ENCODE measurements at regions not wholly inside any gene's neighbourhood (a gene's known extent, or its start where the extent isn't known, plus 50 kb on each side); places are given as distances from the start of the nearest gene placed in this dataset.

DNA sequence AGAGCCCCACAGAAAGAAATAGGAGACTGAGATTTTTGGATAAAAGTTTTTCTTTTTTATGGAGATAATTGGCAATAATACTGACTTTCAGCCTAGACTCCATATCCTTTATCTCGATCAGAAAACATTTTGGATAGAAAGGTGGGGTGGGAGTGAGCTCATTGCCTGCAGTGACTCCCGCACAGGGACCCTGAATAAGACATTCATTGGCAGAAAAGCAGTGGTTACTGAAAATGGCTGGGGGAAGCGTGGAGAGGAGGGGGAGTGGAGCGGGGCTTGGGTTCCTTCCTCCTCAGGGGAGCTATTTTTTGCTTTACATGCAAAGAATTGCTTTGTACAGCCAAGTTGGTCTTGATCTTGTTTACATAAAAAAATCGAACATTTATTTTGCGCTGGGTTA lies 90.4 kb upstream of the BMPER start:
- DNase-seq = peak; percentile 57

DNA sequence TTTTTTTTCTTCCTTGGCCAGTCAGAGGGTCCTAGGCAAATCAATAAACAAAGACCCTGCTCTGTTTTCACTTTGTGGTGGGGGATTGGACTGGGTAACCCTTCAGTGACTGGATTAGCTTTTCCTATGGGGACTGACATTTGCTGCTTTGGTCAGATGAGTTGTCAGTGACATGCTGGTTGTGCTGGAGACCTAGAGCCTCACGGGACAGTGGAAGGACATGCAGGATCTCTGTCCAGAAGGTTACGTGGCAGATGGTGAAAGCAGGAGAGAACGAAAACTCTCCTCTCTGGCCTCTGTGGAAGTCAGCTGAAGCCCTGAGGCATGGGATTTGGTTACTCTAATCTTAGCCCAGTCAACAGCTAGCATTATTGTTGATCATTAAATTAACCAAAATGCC lies 90.0 kb upstream of the BMPER start:
- peak; percentile 26 for DNase-seq

DNA sequence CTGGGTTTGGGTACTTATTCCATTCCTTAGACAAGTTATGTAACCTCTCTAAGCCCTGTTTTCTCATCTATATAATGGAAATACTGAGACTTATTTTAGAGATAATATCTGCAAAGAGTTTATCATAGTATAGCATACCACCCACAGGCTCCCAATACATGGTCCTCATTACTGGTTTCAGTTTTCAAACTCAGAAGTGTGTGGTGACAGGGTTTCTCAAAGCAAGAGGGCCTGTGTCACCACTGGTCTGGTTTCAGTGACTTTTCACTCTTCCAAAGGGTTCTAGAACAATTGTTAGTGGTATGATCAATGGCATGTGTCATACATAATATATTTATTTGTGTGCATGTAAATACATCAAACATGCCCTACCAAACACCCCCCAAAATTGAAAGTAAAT lies 89.2 kb upstream of the BMPER start:
- no peak for DNase-seq

DNA sequence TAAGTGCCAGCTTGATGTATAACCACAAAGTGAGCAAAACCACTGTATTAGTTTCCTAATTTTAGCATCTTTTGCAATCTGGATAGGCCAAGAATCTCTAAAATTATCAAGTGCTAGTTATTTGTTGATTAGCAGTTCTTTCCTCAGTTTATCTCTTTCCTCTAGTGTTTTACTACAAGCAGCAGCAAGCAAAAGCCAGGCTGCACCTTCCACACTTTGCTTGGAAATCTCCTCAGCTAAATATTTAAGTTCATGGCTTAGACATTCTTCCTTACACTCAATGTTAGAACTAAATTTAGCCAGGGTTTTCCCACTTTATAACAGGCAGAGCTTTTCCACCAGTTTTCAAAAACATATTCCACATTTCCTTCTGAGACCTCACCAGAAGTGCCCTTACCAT lies 85.7 kb upstream of the BMPER start:
- DNase-seq = no peak

DNA sequence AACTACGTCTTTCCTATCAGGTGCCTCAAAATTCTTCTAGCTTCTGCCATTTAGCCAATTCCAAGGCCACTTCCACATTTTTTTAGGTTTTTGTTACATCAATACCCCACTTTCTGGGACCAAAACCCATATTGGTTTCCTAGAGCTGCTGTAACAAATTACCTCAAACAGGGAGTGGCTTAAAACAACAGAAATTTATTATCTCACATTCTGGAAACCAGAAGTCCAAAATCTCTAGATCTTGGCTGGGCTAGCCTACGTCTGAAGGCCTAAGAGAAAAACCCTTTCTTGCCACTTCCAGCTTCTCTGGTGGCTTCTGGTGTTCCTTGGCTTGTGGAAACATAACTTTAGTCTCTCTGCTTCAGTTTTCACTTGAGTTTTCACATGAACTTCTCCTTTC lies 85.1 kb upstream of the BMPER start:
- no peak for DNase-seq

DNA sequence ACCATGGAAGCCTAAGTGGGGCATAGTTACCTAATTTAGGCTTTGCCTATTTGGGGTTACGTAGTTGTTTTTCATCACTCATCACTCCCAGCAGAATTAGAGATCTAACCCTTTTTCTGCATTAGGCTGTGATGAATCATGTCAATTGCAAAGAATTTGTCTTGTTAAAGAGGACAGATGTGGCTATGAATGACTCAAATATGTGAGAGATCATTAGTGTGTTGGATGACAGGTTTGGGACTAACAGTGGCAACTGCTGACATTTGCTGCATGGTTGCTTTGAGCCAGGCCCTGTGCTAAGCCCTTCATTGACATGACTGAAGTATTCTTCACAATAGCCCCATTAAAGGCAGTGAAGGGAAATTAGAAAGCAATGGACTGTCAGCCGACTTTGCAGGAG lies 83.4 kb upstream of the BMPER start:
- no peak for DNase-seq

DNA sequence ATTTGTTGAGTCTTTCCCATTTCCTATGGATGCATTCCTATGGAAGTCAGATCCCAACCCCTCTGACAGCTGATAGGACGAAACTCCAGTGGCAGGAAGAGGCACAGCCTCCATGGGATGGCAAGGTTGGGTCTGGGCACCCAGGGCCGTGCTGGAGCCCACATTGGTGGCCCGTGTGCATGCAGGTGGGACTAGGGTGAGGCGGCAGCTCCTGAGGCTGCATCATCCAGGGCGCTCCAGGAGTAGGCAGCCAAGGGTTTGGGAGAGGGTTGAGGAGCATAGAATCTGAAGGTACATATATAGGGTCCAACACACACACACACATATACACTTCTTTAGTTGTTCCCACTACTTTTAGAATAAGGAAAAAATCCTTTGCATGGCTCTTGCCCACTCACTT lies 81.4 kb upstream of the BMPER start:
- no peak for DNase-seq

DNA sequence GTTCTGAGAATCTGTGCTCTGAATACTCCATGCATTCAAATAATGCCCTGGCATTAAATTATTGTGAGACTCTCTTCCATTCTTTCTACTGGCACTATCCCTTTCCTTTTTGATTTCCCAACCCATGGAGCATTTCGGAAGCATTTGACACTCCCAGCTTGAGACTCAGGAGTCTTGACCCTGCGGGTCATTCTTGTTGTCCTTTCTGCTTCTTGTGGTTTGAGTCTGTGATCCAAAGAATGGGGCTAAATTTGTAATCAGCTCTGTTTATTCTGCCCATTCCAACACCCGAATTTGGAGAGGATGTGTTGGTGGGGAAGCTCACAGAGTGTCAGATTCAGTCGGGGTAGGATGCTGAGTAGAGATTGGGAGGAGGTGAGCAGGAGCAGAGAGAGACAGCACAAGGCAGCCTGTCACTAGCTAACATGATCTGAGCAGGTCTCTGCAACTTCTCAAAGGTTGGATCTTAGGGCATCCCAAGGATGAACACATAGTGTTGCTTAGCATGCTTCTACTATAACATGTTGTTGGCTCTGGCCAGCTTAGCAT lies 80.4 kb upstream of the BMPER start:
- no peak for DNase-seq

GRCh38 chr7:33825644-33826043 lies 79.7 kb upstream of the BMPER start:
- DNase-seq = no peak

DNA sequence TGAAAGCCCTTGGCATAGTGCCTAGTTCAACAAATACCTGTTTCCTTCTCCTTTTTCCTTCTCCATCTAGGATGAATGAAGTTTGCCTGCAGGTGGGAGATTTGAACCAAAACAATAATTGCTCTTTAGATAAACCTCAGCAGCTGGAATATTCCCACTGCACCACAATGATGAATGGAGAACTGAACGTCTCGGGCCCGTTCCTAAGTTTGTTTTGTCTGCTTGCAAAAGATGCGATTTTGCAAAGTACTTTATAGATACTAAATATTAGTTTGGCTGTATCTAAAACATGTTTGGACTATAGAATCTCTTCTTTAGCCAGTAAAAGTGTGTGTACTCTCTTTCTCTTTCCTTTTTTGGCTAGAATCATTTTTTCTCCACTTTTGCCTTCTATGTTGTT lies 75.8 kb upstream of the BMPER start:
- no peak for DNase-seq

DNA sequence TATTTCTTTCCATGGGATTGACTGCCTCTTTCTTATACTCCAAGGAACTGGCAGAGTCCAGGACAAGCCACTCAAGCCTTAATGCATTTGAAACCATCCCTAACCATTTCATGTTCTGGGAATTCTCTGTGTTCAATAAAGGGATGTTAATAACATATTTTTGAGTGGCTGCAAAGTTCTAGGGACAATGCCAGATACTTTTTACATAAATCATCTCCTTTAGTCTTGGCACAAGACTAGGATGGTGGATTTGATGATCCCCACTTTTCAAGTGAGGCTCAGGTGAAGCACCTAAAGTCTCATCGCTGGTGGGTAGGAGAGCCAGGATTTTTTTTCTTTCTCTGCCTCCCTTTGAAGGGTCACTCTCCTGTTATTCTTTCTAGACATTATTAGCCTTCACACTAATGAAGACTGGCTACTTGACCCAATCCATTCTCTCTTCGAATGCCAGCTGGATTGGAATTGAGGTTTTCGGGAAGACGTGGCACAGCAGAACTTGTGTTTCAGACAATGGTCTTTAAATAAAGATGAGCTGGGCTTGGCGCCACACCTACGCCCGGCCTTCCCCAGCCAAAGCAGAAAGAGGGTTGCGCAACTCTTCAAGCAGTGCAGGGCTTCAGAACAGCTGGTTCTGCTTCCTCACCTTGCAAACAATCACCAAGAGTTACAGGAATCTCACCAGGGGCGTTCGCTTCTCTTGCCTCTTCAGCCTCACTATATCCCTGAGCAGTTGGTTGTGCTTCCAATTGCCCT lies 73.8 kb upstream of the BMPER start:
- DNase-seq = peak; percentile 35

GRCh38 chr7:33832271-33832721 lies 73.0 kb upstream of the BMPER start:
- DNase-seq = peak; percentile 87

GRCh38 chr7:33836797-33837355 lies 68.5 kb upstream of the BMPER start:
- no peak for DNase-seq

DNA sequence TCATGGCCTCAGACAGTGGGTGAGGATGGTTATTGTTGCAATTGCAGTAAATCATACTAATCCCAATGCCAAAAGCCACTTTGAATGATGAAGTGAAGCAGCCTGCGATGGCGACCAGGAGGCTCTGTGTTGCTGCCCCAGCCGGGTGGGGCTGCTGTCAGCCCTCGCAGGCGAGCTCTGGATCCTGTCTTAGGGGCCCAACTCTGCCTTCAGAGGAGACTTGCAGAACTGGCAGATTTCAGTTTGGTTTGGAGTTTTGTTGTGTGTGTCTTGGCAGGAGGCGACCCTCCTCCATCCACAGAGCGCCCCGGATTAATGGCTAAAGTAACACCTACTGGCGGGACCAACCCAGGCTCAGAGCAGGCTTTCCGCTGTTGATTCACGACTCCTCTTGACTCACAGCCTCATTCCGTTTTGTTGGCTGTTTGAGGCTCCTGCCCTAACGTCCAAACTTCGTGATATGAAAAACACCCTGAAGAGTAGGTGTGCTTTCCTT lies 67.9 kb upstream of the BMPER start:
- DNase-seq = peak; percentile 25

GRCh38 chr7:33841031-33841430 lies 64.3 kb upstream of the BMPER start:
- no peak for DNase-seq

DNA sequence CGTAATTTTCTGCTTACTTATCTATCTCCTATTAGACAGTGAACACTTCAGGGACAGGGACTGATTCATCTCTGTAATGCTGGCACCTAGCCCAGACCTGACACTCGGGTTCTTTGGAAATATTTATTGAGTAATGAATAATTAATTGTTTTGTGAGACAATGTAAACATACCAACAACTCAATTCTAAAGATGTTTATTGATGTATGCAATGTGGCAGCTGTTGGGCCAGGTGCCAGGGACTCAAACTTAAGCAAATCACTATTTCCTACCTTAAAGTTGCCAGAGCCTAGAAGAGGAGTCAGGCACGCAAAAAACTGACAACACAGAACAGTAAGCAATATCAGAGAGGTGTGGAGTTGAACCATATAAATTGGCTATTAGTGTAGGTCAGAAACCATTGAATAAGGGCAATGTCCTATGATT lies 63.6 kb upstream of the BMPER start:
- no peak for DNase-seq

DNA sequence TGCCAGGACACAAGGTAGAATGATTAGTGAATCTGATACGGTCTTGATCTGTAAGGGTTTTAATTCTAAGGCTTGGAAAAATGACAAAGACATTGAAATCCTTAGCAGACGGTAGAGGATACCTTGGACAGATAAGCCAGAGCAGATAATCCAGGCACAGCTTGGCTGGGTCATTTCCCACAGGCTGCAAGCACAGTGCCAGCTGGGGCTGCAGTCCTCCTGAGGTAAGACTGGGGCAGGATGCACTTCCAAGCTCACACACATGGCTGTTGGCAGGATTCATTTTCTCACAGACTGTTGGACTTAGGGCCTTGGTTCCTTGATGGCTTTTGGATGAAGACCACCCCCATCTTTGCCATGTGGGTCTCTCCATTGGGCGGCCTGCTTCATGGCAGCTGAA lies 63.2 kb upstream of the BMPER start:
- DNase-seq = no peak

DNA sequence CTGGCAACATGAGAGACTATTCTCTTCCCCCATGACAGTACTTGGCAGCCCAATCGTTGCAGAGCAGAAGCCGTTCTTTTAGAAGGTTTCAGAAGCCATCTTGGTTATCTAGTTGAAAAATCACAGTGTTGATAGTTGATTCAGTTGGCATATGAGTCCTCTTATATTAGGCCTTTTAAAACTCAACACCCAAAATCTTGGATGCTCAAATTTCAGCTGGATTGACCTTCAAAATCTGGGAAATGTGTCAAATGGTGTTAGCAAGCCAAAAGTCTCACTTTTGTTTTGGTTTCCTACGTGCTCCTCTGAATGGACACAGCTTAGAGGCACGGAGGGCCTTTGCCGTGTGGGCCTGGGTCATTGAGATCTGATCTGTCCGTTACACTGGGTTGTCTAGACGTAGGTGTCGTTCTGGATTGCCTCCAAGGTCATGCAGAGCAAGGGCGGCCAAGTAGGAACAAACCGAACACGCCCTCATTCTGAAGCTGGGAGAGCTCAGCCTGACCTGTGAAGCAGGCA lies 59.3 kb upstream of the BMPER start:
- no peak for DNase-seq

- no peak for DNase-seq
Observed at GRCh38 chr7:33849004-33849403, 56.3 kb upstream of the BMPER start.

GRCh38 chr7:33849971-33850559 lies 55.3 kb upstream of the BMPER start:
- DNase-seq = no peak

DNA sequence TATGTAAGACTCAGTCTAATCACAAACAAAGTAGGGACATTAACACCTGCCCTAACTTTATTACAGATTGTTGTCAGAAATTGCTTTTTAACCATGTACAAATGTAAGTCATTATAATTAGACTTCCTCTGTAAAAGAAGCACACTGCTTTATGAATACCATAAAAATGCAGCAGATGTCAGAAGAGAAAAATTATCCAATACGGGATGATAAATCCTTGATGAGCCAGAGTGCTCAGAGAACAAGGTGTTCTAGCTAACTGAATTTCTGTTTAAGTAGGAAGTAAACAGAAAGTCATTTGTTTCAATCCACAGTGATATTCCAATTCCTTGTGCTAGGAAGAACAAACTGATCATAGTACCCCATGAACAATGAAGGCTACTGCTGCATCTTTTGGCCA lies 54.6 kb upstream of the BMPER start:
- no peak for DNase-seq

- no peak for DNase-seq
Observed at GRCh38 chr7:33852838-33853237, 52.5 kb upstream of the BMPER start.

DNA sequence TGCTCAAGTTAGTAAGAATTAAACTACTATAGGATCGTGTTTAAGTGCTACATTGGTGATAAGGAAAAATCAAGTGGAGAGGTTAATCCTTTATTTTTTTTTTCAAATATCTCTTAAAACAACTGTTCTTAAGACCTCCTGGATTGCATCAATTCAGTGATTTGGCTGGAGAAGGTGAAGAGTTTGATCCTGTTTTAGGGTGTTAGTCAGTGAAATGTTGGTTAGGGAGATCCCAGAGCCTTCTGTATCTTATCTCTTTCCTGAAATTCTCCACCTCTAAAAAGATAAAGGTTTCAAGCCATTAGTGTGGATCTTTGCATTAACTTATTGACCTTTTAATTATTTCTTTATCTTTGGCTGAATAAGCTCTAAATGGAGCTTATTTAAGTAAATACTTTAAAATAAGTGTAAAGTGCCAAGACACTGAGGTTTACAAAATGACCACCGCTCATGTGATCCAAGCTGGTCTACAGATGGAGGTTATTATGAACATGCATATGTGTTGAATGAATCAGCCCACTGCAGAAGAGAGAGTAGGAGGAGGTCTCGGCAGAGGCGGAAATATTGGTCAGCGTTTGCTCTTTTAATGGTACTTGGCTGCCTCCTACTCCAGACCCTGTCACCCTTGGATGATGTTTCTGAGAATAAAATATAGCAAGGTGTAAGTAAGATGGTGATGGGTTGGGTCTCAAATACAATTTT lies 51.8 kb upstream of the BMPER start:
- no peak for DNase-seq

Measured in tongue (tissue), 1 donor.